HG02763 (cell line): ENCODE measurements at regions not wholly inside any gene's neighbourhood (a gene's known extent, or its start where the extent isn't known, plus 50 kb on each side); places are given as distances from the start of the nearest gene placed in this dataset.
"Not testable (repeated sequence)": the region's sequence is repeated elsewhere in the genome, so short reads cannot be mapped to it uniquely, and the experiment has no call there.

Experiments
- ATAC-seq: cut with Tn5 transposase; IDR thresholded peaks from one replicate; pipeline ENCODE4 v1.9.1; 2021; ENCODE audit warnings: mild to moderate bottlenecking, moderate library complexity; ENCODE audit not compliant: unreplicated experiment

- no peak for ATAC-seq
Measured at GRCh38 chr3:161689584-161690298, 193.1 kb downstream of the OTOL1 start.

GRCh38 chr3:161690299-161690620 is 193.7 kb downstream of the OTOL1 start:
- ATAC-seq: no peak

GRCh38 chr3:161691677-161692076 is 195.1 kb downstream of the OTOL1 start:
- no peak for ATAC-seq

- peak; percentile 60 for ATAC-seq
Measured at GRCh38 chr3:161694682-161695564, 198.3 kb downstream of the OTOL1 start.

DNA sequence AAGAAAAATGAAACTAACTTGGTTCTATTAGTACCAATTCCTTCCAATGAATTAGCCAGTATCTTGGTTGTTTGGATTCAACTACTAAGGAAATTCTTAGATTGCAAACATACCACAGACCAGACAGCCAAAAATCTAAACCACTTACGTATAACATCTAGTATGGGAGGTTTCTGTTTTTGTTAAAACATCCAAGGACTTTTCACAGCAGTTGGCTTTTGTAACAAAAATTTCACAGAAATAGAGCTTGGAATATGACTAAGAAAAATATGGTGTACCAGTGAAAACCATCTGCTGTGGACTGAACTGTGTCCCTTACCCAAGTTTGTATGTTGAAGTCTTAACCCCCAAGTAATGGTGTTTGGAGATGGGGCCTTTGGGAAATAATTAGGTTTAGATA is 199.2 kb downstream of the OTOL1 start:
- ATAC-seq: no peak

DNA sequence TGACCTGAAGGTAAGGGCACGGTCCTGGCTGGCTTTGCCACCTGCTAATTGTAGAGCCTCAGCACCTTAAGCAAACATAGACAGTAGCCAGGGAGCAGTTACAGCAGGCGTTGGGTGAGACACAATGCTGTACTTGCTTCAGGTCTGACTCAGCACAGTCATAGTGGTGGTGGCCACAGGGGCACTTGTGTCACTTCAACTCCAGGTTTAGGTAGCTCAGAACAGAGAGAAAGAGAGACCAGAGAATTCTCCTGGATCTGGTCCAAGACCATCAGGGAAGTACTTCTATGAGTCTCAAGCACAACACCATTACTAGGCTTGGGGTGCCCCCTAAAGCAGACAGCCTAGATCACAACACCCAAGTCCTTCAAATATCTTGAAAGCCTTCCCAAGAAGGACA is 204.4 kb downstream of the OTOL1 start:
- ATAC-seq: peak; percentile 82

- ATAC-seq: not testable (repeated sequence)
Measured at GRCh38 chr3:161707253-161707652, 210.6 kb downstream of the OTOL1 start.

DNA sequence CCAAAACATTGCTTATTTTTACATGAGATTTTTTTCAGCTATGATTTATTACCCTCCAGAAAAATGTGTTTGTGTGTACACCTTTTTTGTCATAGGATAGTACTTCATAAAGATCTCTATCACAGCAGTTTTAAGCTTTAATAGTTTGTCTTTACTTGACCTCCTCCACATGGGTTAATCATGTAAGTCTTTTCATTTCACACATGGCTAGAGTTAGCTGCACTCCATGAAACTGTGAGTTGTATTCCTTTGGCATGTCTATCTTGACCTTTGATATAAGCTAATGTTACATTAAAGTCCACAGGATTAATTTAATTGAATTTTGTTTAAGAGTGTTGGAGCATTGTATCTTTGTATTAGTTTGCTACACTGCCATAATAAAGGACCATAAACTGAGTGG is 217.1 kb downstream of the OTOL1 start:
- no peak for ATAC-seq

- ATAC-seq: no peak
Measured at GRCh38 chr3:161731968-161732367, 235.4 kb downstream of the OTOL1 start.

DNA sequence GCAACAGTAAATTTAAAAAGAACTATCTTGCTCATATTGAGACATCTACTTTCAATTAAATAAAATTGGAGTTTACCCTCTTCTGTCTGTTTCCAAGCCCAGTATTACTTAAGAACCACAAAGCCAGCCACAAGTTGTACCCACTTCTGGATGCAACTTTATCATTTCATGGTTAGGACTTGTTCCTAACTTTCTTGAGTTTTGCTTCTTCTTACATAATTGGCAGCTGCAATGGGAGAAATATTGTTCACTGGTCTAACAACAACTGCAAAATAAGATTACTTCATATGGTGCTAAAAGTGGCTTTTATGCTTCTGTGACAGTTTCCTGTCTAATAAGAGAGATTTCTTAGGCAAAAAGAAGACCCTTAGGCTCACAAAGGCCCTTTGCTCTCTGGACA is 240.6 kb downstream of the OTOL1 start:
- ATAC-seq: no peak

DNA sequence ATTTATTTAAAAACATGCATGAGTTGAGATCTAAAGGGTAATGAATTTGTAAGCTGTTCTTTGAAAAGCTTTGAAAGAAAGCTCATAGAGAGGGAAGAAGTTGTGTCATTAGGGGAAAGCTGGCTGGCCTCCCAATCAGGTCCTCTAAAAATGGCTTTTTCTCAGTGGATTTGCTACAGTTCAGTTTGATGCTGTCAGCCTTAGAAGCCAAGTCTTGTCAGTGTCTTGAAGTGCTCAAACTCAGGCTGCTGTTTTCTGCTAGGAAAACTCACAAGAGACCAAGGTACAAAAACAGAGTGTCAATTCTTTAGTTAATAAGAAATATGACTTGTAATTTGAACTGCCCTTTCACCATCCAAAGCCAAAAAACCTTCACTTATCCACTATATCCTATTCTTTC is 243.8 kb downstream of the OTOL1 start:
- no peak for ATAC-seq

GRCh38 chr3:161744366-161744765 is 247.8 kb downstream of the OTOL1 start:
- no peak for ATAC-seq

- no peak for ATAC-seq
Measured at GRCh38 chr3:161745741-161746140, 249.1 kb downstream of the OTOL1 start.

- ATAC-seq: no peak
Measured at GRCh38 chr3:161748049-161748448, 251.4 kb downstream of the OTOL1 start.

- no peak for ATAC-seq
Measured at GRCh38 chr3:161754420-161755053, 257.9 kb downstream of the OTOL1 start.

DNA sequence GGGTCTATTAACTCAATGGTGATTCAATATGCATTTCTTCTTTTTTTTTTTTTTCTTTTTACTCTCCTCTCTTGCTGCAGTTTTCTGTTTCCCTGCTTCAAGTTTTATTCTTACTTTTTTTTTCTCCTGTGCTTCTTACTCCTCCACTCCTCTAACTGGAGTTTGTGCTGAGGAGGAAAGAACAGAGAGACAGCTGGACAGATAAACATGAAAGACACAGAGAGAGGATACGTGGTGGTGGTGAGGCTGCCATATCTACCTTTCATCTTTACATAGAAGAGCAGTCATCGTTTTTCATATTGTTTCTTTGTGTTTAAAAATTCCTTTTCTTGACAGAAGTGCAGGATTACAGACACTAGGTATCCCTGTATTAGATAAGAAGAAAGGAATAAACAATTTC is 262.8 kb downstream of the OTOL1 start:
- no peak for ATAC-seq

GRCh38 chr3:161766331-161766730 is 269.7 kb downstream of the OTOL1 start:
- ATAC-seq: no peak

DNA sequence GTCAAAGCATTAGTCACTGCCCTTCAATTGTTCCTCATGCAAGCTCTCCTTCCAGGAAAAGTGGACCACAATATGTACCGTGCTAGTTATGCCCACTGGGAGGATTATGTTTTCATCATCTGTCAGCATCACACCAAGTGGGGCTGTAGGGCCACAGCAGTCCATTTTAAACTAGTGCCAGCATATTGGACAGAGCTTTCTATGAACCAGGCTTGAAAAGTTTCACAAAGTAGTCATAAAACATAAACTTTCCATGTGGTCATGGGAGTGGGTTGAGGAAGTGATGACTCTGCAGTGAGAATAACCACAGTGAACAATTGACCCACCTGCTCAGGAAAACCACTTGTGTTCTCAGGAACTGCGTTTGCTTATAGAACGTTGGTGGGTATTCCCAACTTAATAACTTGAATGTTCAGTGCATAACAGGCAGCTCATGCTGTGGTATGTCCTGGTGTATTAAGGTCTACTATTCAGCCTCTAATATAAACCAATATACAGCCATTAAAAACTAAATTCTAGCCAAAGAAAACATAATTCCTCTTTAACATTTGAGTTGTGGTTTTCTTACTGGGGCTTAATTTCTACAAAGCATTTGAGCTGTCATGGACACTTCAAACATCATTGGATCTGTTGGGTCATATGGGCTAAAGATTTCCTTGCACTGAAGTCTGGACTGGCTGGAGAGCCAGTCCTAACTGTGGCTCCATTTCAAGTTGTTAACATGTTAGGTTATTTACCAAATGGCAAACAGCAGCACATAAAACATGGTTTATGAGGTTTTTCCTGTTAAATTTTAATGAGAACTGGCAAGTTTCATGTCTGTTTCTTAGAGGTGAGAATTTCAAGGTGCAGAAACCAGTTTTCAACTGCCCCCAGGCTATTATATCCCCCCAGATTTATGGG is 274.1 kb downstream of the OTOL1 start:
- peak; percentile 90 for ATAC-seq

GRCh38 chr3:161781381-161781780 is 284.8 kb downstream of the OTOL1 start:
- no peak for ATAC-seq

- no peak for ATAC-seq
Measured at GRCh38 chr3:161793194-161793930, 296.8 kb downstream of the OTOL1 start.
